LNCAP (cell line): ENCODE measurements at regions not wholly inside any gene's neighbourhood (a gene's known extent, or its start where the extent isn't known, plus 50 kb on each side); places are given as distances from the start of the nearest gene placed in this dataset.

ENCODE experiments used
- CTCF ChIP-seq: fragments of 450-650 bp; IDR thresholded peaks from 2 replicates; pipeline ENCODE4 v1.5.1; 2017; ENCODE audit warnings: mild to moderate bottlenecking

- no peak for TF ChIP-seq CTCF
These were observed 342.9 kb downstream of the FOXL1 start for GRCh38 chr16:86921289-86921688.

GRCh38 chr16:86922311-86922710, 344.0 kb downstream of the FOXL1 start:
- no peak for TF ChIP-seq CTCF

- no peak for TF ChIP-seq CTCF
These were observed 345.3 kb downstream of the FOXL1 start for GRCh38 chr16:86923656-86924055.

DNA sequence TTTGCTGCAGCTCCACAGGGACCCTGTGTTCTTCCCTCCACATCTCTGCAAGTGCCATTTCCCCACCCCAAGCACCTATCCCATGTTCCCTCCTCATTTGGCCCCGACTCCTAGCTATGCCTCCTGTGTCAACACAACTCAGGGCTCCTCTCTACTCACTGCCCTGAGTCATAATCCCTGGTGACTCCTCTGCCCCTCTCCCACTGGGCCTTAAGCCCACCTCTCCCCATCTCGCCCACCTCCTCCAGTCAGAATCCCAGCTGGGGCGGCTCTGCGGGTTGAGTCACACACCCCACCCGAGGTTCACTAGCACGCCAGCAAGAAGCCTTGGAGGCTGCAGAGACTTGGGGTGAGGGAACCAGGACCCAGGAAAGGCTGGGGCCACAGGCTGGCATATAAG, 346.2 kb downstream of the FOXL1 start:
- TF ChIP-seq CTCF: no peak

DNA sequence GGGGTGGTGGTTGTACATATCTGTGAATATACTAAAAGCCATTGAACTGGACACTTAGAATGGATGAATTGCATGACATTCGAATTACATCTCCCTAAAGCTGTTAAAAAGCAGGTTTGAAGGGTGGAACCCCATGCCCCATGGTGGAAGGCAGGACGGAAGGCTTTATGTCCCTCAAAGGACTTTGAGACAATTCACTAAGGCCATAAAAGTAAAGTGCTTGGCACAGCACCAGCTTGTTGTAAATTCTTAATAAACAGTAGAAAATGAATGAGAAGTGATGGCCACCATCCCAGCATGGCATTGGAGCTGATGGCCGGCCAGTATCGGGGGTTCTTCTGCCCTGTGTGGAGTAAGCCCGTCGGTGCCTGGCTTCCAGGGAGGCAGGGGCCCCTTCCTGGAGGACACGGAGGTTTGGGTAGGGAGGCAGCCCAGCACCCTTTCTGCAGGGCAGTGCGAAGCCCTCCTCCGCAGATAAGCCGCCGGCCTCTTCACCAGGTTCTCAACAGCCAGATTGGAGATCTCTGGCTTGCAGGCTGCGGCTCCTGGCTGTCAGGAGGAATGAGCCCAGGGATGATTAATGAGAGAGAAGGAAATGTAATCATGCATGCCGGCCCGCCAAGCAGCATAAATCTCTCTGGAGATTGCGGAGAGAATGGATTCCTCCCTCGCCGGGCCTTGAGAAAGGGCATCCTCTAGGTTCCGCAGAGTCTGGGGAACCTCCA, 346.9 kb downstream of the FOXL1 start:
- TF ChIP-seq CTCF: no peak

- TF ChIP-seq CTCF: no peak
These were observed 348.1 kb downstream of the FOXL1 start for GRCh38 chr16:86926181-86927094.

GRCh38 chr16:86927699-86928098, 349.4 kb downstream of the FOXL1 start:
- TF ChIP-seq CTCF: no peak
